HCT116 (cell line): ENCODE measurements at regions not wholly inside any gene's neighbourhood (a gene's known extent, or its start where the extent isn't known, plus 50 kb on each side); places are given as distances from the start of the nearest gene placed in this dataset.
A peak's percentile ranks its signal among the peaks of the same experiment; 100 is the strongest.
"Not testable (repeated sequence)": the region's sequence is repeated elsewhere in the genome, so short reads cannot be mapped to it uniquely, and the experiment has no call there.

ENCODE experiments used
- ATAC-seq: fragments of 200-7000 bp; cut with Tn5 transposase; 2 replicates; pipeline ENCODE4 v1.9.1; 2020; ENCODE audit warnings: mild to moderate bottlenecking, moderate library complexity
- BruUV-seq: library from RNA; stranded (reverse); fragments of 400-500 nt; replicated peaks from 2 replicates; lab custom pipeline; 2021; lab: Mats Ljungman, UMichigan
- CTCF ChIA-PET: fragments of 300-600 bp; sonication (Branson Sonifier 250); formaldehyde crosslinking; loops from one replicate; lab custom pipeline; 2021; ENCODE audit warnings: antibody characterized with exemption; lab: Charles Lee
- POLR2A ChIA-PET: fragments of 300-600, 350-600 bp; sonication (Branson Sonifier 250); formaldehyde crosslinking; loops from one replicate; lab custom pipeline; 2021; ENCODE audit warnings: antibody characterized with exemption; lab: Charles Lee
- RAD21 ChIA-PET, 2 experiments: fragments of 300-600 bp; sonication (Branson Sonifier 250); formaldehyde crosslinking; loops; one replicate each; lab custom pipeline; 2023; ENCODE audit warnings: low total read pairs in 2 of 2; ENCODE audit not compliant: uncharacterized antibody in 2 of 2, unreplicated experiment in 2 of 2, low non-redundant PET in 1 of 2; lab: Charles Lee
- DNase-seq: peaks from one replicate; pipeline ENCODE4 v3.0.0-alpha.2; 2010; ENCODE audit warnings: low read depth, low spot score
- H2AFZ ChIP-seq: fragments of 200-600 bp; shearing (Covaris generic), sonication (generic); 2 replicates; pipeline ENCODE4 v1.6.1; 2017; ENCODE audit warnings: low read depth, mixed run types, mixed read lengths, antibody characterized with exemption, low read length; ENCODE audit not compliant: poor library complexity, severe bottlenecking
- H3K27ac ChIP-seq: 2 replicates; pipeline ENCODE4 v1.5.1; 2012; ENCODE audit warnings: low read depth, low read length
- H3K27me3 ChIP-seq: fragments of 200-600 bp; sonication (generic); 2 replicates; pipeline ENCODE4 v1.6.1; 2016; ENCODE audit warnings: mixed run types, low read length, mixed read lengths; ENCODE audit not compliant: insufficient read depth
- H3K36me3 ChIP-seq, 2 experiments: fragments of 200-500 bp in 1 of 2; fragments of 200-600 bp in 1 of 2; sonication (Bioruptor generic) in 1 of 2; sonication (generic) in 1 of 2; 2 replicates each; pipeline versions ENCODE4 v1.5.1 to v1.6.1; 2014 to 2016; ENCODE audit warnings: low read length in 2 of 2, inconsistent platforms in 1 of 2, mixed read lengths in 1 of 2, mixed run types in 1 of 2; ENCODE audit not compliant: insufficient read depth in 2 of 2, control insufficient read depth in 1 of 2
- H3K4me1 ChIP-seq, 2 experiments: fragments of 200-600 bp in 1 of 2; sonication (generic) in 1 of 2; 2 replicates each; pipeline versions ENCODE4 v1.5.1 to v1.6.1; 2012 to 2017; ENCODE audit warnings: low read length in 2 of 2, inconsistent platforms in 1 of 2, mild to moderate bottlenecking in 1 of 2, mixed read lengths in 1 of 2, mixed run types in 1 of 2, moderate library complexity in 1 of 2; ENCODE audit not compliant: insufficient read depth in 2 of 2, control insufficient read depth in 1 of 2
- H3K4me2 ChIP-seq: fragments of 200-600 bp; sonication (generic); 2 replicates; pipeline ENCODE4 v1.6.1; 2017; ENCODE audit warnings: mixed run types, low read length, mixed read lengths
- H3K4me3 ChIP-seq, 2 experiments: fragments of 200-600 bp in 1 of 2; sonication (generic) in 1 of 2; replicated peaks in 1 of 2; 2 replicates each; pipeline ENCODE4 v1.5.1; 2011 to 2016; ENCODE audit warnings: low read length in 2 of 2, control low read depth in 1 of 2, low read depth in 1 of 2, mild to moderate bottlenecking in 1 of 2, mixed read lengths in 1 of 2, mixed run types in 1 of 2
- H3K79me2 ChIP-seq: fragments of 200-600 bp; sonication (generic); 2 replicates; pipeline ENCODE4 v1.6.1; 2017; ENCODE audit warnings: mild to moderate bottlenecking, mixed run types, low read length, moderate library complexity, mixed read lengths; ENCODE audit not compliant: insufficient read depth
- H3K9ac ChIP-seq: fragments of 200-600 bp; sonication (generic); 2 replicates; pipeline ENCODE4 v1.6.1; 2016; ENCODE audit warnings: low read length, mixed read lengths
- H3K9me2 ChIP-seq: fragments of 200-600 bp; sonication (generic), shearing (Covaris generic); 2 replicates; pipeline ENCODE4 v1.6.1; 2017; ENCODE audit warnings: mixed run types, mild to moderate bottlenecking, moderate library complexity; ENCODE audit not compliant: insufficient read depth
- H3K9me3 ChIP-seq, 2 experiments: fragments of 200-500 bp in 1 of 2; fragments of 200-600 bp in 1 of 2; sonication (Bioruptor generic) in 1 of 2; sonication (generic) in 1 of 2; 2 replicates each; pipeline ENCODE4 v1.6.1; 2014 to 2017; ENCODE audit warnings: low read length in 2 of 2, mixed read lengths in 2 of 2, inconsistent platforms in 1 of 2, low read depth in 1 of 2, mild to moderate bottlenecking in 1 of 2, mixed run types in 1 of 2, moderate library complexity in 1 of 2; ENCODE audit not compliant: control insufficient read depth in 1 of 2, insufficient read depth in 1 of 2
- H4K20me1 ChIP-seq: fragments of 200-600 bp; sonication (generic), shearing (Covaris generic); 2 replicates; pipeline ENCODE4 v1.6.1; 2017; ENCODE audit warnings: mixed run types, mild to moderate bottlenecking, moderate library complexity; ENCODE audit not compliant: insufficient read depth
- intact Hi-C: fragments of 100-400 bp; cut with micrococcal nuclease; formaldehyde crosslinking; loops from 2 replicates; pipeline ENCODE4 v1.10.0; 2022

DNA sequence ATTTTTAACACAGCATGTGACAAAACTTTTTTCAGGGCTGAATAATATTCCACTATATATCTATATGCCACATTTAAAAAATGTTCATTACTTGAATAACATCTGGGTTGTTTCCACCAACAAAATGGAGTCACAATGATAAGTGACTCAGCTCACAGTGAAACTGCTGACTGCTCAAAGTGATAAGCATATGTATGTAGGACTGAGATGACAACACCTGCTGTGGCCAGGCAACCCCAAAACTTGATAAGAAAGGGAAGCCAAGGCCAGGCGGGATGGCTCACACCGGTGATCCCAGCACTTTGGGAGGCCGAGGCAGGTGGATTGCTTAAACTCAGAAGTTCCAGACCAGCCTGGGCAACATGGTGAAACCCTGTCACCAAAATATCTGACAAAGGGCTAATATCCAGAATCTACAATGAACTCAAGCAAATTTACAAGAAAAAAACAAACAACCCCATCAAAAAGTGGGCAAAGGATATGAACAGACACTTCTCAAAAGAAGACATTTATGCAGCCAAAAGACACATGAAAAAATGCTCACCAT, 99.2 kb upstream of the TERB2 start:
- DNase-seq, H2AFZ ChIP-seq, H3K4me1 ChIP-seq, H3K27ac ChIP-seq, H3K27me3 ChIP-seq, H3K36me3 ChIP-seq, H3K79me2 ChIP-seq, H3K4me3 ChIP-seq, H3K4me2 ChIP-seq, H3K9me3 ChIP-seq, ATAC-seq, H4K20me1 ChIP-seq, RAD21 ChIA-PET, H3K9me2 ChIP-seq, POLR2A ChIA-PET, intact Hi-C loops, CTCF ChIA-PET, H3K9ac ChIP-seq, BruUV-seq: not testable (repeated sequence)

DNA sequence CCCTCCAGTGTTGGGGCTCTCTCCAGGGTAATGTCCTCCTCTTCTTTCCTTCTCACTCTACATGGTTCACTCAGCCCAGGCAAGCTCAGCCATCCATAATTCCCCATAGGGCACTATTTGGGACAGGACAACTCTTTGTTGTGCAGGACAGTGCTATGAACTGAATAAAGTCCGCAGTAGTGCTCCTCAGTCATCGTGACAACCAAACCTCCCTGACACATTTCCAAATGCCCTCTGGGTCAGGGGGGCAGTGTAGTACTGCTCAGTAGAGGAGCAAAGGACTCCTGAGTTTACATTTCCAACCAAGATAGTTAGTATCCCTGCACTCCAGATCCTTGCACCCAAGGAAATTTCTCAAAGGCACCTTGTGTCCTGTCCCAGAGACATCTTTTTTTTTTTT, 97.4 kb upstream of the TERB2 start:
- not testable (repeated sequence) for DNase-seq, ATAC-seq

DNA sequence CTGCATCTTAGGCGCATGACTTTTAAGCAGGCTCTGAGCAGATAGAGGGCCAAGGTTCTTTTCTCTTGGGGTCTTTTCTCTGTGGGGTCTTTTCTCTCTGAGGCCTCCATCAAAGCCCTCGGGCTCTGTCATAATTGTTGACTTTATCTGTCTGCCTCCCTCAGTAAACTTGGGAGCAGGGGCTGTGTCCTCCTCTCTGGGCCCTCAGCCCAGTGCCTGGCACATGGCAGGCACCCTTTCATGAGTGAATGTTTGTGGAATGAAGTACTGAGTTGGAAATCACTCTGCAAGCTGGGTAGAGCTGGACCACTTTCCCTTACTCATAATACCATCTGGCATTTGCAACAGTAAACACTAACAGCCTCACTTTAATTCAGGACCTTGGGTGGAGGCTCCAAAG, 96.3 kb upstream of the TERB2 start:
- H3K36me3 ChIP-seq, H3K27me3 ChIP-seq, H3K4me3 ChIP-seq, H3K9me3 ChIP-seq, CTCF ChIA-PET, H4K20me1 ChIP-seq, H3K4me1 ChIP-seq, H3K9ac ChIP-seq, RAD21 ChIA-PET, H3K9me2 ChIP-seq, ATAC-seq, POLR2A ChIA-PET, intact Hi-C loops, H3K27ac ChIP-seq, H3K79me2 ChIP-seq, DNase-seq, H2AFZ ChIP-seq, H3K4me2 ChIP-seq: not testable (repeated sequence)
- BruUV-seq = TSS peak; percentile 78

More for the DNA sequence above, 97.4 kb upstream of the TERB2 start:
- H3K9me3 ChIP-seq, POLR2A ChIA-PET, H3K79me2 ChIP-seq, H3K9ac ChIP-seq, H3K36me3 ChIP-seq, H2AFZ ChIP-seq, H3K4me2 ChIP-seq, RAD21 ChIA-PET, H4K20me1 ChIP-seq, H3K4me1 ChIP-seq, BruUV-seq, intact Hi-C loops, H3K9me2 ChIP-seq, H3K27ac ChIP-seq, CTCF ChIA-PET, H3K4me3 ChIP-seq, H3K27me3 ChIP-seq: not testable (repeated sequence)
